ENCODE measurements at regions not wholly inside any gene's neighbourhood (a gene's known extent, or its start where the extent isn't known, plus 50 kb on each side); places are given as distances from the start of the nearest gene placed in this dataset.
"Not testable (repeated sequence)": the region's sequence is repeated elsewhere in the genome, so short reads cannot be mapped to it uniquely, and the experiment has no call there.

GRCh38 chrX:118221733-118222132 lies 105.1 kb upstream of the KLHL13 start:
- no peak for DNase-seq
- TF ChIP-seq GATA1 (IDR thresholded peaks at IDR 0.05; ENCODE audit: low read depth, low read length) (no peak), POLR2A (IDR thresholded peaks at IDR 0.05; ENCODE audit: low read length) (no peak)

- no peak for TF ChIP-seq POLR2A (IDR thresholded peaks at IDR 0.05; ENCODE audit: low read length)
- TF ChIP-seq GATA1 (IDR thresholded peaks at IDR 0.05; ENCODE audit: low read depth, low read length): no peak
- no peak for DNase-seq
Observed at GRCh38 chrX:118222421-118222820, 105.8 kb upstream of the KLHL13 start.

GRCh38 chrX:118225711-118226428 lies 109.3 kb upstream of the KLHL13 start:
- DNase-seq: no peak
- TF ChIP-seq GATA1 (IDR thresholded peaks at IDR 0.05; ENCODE audit: low read depth, low read length) (no peak), POLR2A (IDR thresholded peaks at IDR 0.05; ENCODE audit: low read length) (no peak)

- no peak for DNase-seq
- no peak for TF ChIP-seq POLR2A (IDR thresholded peaks at IDR 0.05; ENCODE audit: low read length)
- TF ChIP-seq GATA1 (IDR thresholded peaks at IDR 0.05; ENCODE audit: low read depth, low read length): no peak
Observed at GRCh38 chrX:118228041-118228440, 111.4 kb upstream of the KLHL13 start.

GRCh38 chrX:118228456-118228855 lies 111.8 kb upstream of the KLHL13 start:
- DNase-seq: no peak

GRCh38 chrX:118231464-118231863 lies 114.4 kb upstream of the WDR44 start:
- TF ChIP-seq GATA1 (IDR thresholded peaks at IDR 0.05; ENCODE audit: low read depth, low read length) (no peak), POLR2A (IDR thresholded peaks at IDR 0.05; ENCODE audit: low read length) (no peak)
- no peak for DNase-seq

More at GRCh38 chrX:118228456-118228855, 111.8 kb upstream of the KLHL13 start:
- TF ChIP-seq POLR2A (IDR thresholded peaks at IDR 0.05; ENCODE audit: low read length): no peak
- no peak for TF ChIP-seq GATA1 (IDR thresholded peaks at IDR 0.05; ENCODE audit: low read depth, low read length)

GRCh38 chrX:118239178-118239870 lies 106.6 kb upstream of the WDR44 start:
- DNase-seq: no peak

GRCh38 chrX:118239913-118240698 lies 105.8 kb upstream of the WDR44 start:
- TF ChIP-seq GATA1 (IDR thresholded peaks at IDR 0.05; ENCODE audit: low read depth, low read length): no peak
- no peak for TF ChIP-seq POLR2A (IDR thresholded peaks at IDR 0.05; ENCODE audit: low read length)
- no peak for DNase-seq

More at GRCh38 chrX:118239178-118239870, 106.6 kb upstream of the WDR44 start:
- no peak for TF ChIP-seq POLR2A (IDR thresholded peaks at IDR 0.05; ENCODE audit: low read length)
- no peak for TF ChIP-seq GATA1 (IDR thresholded peaks at IDR 0.05; ENCODE audit: low read depth, low read length)

- DNase-seq: not testable (repeated sequence)
Observed at GRCh38 chrX:118246961-118247360, 98.9 kb upstream of the WDR44 start.

- no peak for DNase-seq
- TF ChIP-seq GATA1 (IDR thresholded peaks at IDR 0.05; ENCODE audit: low read depth, low read length) (no peak), POLR2A (IDR thresholded peaks at IDR 0.05; ENCODE audit: low read length) (no peak)
Observed at GRCh38 chrX:118249146-118249545, 96.8 kb upstream of the WDR44 start.

GRCh38 chrX:118250445-118250844 lies 95.5 kb upstream of the WDR44 start:
- no peak for TF ChIP-seq GATA1 (IDR thresholded peaks at IDR 0.05; ENCODE audit: low read depth, low read length)
- no peak for TF ChIP-seq POLR2A (IDR thresholded peaks at IDR 0.05; ENCODE audit: low read length)

GRCh38 chrX:118251271-118251670 lies 94.6 kb upstream of the WDR44 start:
- no peak for DNase-seq

More at GRCh38 chrX:118250445-118250844, 95.5 kb upstream of the WDR44 start:
- DNase-seq: no peak

GRCh38 chrX:118252967-118253366 lies 92.9 kb upstream of the WDR44 start:
- DNase-seq: no peak
- no peak for TF ChIP-seq GATA1 (IDR thresholded peaks at IDR 0.05; ENCODE audit: low read depth, low read length)
- TF ChIP-seq POLR2A (IDR thresholded peaks at IDR 0.05; ENCODE audit: low read length): no peak

More at GRCh38 chrX:118251271-118251670, 94.6 kb upstream of the WDR44 start:
- TF ChIP-seq POLR2A (IDR thresholded peaks at IDR 0.05; ENCODE audit: low read length): no peak
- TF ChIP-seq GATA1 (IDR thresholded peaks at IDR 0.05; ENCODE audit: low read depth, low read length): no peak

GRCh38 chrX:118254611-118255010 lies 91.3 kb upstream of the WDR44 start:
- DNase-seq: peak; percentile 42 to 65
- TF ChIP-seq POLR2A (IDR thresholded peaks at IDR 0.05; ENCODE audit: low read length) (no peak), GATA1 (IDR thresholded peaks at IDR 0.05; ENCODE audit: low read depth, low read length) (no peak)
